NCI-H1694 (cell line): ENCODE measurements at regions not wholly inside any gene's neighbourhood (a gene's known extent, or its start where the extent isn't known, plus 50 kb on each side); places are given as distances from the start of the nearest gene placed in this dataset.

Experiments used
- DNase-seq: peaks from one replicate; lab custom pipeline; 2025; lab: John Stamatoyannopoulos, UW

GRCh38 chr7:72524037-72524436, 111.9 kb upstream of the CALN1 start:
- no peak for DNase-seq

GRCh38 chr7:72504061-72504706, 92.0 kb upstream of the CALN1 start:
- no peak for DNase-seq

GRCh38 chr7:72503644-72504043, 91.5 kb upstream of the CALN1 start:
- DNase-seq = no peak

DNA sequence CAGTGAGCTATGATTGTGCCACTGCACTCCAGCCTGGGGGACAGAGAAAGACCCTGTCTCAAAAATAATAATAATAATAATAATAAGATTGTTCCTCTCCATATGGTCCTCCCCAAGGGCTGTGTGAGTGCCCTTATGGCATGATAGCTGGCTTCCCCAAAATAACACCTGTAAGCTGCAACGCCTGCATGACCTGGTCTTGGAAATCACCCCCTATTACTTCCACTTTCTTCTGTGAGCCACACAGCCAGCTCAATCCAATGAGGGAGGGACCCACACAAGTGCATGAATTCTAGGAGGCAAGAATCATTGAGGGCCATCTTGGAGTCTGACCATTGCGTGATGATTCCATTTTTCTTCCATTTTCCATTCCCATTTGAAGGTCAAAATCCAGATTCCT, 82.7 kb upstream of the CALN1 start:
- no peak for DNase-seq

DNA sequence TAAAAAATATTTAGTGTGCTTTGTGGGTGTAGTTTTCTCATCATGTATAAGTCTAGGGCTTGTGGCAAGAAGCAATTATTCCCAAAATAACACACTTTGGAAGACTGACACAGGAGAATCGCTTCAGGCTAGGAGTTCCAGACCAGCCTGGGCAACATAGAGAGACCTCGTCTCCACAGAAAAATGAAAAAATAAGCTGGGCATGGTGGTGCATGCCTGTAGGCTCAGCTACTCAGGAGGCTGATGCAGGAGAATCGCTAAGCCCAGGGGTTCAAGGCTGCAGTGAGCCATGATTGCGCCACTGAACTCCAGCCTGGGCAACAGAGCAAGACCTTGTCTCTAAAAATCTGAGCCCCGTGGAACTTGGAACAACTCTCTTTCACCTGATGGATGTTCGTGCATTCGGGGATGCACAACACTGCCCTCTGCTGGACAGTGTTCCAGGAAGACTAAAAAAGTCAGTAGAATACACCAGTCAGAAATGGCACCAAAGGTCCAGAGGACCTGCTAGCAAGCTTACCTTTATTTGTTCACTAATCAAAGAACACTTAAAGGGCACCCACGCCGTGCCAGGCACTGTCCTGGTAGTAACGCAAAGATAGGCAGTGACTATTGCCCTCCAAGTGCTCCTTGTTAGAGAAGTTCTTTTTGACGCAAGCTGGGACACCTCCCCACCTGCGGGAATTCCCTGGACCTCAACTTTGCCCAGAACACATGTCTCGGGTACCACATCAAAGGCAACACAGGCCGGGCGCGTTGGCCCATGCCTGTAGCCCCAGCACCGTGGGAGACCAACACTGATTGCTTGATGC, 81.9 kb upstream of the CALN1 start:
- DNase-seq = peak; percentile 39

DNA sequence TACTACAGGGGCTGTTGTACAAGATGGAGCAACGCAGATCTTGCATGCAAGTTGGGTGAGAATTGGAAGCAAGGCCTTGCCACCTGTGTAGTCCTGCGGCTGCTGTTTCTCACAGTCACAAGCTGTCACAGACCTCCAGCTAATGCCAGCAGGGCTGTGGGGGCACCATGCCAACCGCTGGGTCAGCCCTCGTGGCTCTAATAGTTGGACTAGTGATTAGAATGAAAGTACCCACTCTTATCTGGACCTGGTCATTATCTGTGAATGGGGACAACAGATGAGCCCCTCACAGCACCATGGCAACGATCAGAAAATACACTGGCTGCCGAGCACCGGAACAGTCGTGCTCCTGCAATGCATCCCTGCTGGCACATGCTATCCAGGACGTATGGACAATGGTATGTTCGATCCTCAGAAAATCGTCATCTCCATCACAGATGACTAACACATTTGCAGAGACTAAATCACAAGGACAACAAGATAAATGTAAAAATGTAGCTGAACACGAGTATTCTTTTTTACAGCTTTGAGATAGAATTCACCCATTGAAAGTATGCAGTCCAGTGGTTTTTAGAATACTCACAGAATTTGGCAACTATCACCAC, 80.4 kb upstream of the CALN1 start:
- DNase-seq = no peak

DNA sequence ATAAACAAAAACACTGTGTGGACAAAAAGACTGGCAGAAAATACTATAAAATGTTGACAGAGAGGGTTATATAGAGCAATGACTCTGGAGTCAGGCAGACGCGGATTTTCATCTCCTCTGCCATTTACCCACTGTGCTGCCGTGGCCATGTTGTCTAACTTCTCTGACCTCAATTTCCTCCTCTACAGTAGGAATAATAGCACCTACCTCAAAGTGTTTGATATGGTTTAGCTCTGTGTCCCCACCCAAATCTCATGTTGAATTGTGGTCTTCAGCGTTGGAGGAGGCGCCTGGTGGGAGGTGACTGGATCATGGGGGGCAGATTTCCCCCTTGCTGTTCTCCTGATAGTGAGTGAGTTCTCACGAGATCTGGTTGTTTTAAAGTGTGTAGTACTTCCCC, 78.2 kb upstream of the CALN1 start:
- no peak for DNase-seq

DNA sequence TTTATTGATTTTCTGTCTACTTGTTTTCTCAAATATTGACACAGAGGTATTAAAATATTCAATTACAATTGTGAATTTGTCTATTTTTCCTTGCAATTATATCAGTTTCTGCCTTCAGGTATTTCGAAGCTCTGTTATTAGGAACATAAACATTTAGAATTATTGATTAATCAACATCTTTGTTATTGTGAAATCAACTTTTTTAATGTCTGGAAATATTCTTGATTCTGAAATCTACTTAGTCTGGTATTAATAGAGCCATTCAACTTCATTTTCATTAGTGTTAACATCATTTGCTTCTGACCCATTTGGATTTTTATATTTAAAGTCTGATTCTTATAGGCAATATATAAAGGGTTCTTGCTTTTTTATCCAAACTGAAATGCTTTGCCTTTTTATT, 69.8 kb upstream of the CALN1 start:
- no peak for DNase-seq

DNA sequence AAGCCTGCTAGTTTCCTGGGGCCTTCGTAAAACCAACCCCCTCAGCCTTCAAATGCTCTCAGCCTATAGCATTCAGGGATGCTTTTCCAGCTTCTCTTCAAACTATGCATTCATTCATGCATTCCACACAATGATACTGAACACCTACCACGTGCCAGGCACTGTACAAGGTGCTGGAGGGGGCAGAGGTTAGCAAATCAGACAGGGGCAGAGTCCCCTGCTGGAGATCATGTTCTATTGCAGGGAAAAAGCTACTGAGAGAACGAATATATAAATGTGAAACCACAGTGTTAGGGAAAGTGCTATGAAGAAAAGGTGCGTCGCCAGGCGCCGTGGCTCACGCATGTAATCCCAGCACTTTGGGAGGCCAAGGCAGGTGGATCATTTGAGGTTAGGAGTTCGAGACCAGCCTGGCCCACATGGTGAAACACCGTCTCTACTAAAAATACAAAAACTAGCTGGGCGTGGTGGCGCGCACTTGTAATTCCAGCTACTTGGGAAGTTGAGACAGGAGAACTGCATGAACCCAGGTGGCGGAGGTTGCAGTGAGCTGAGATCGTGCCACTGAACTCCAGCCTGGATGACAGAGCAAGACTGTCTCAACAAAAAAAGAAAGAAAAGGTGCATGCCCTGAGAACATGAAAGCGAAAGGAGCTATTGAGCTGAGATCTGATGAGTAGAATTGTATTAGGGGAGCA, 64.6 kb upstream of the CALN1 start:
- DNase-seq = no peak

GRCh38 chr7:72467237-72467636, 55.1 kb upstream of the CALN1 start:
- no peak for DNase-seq

DNA sequence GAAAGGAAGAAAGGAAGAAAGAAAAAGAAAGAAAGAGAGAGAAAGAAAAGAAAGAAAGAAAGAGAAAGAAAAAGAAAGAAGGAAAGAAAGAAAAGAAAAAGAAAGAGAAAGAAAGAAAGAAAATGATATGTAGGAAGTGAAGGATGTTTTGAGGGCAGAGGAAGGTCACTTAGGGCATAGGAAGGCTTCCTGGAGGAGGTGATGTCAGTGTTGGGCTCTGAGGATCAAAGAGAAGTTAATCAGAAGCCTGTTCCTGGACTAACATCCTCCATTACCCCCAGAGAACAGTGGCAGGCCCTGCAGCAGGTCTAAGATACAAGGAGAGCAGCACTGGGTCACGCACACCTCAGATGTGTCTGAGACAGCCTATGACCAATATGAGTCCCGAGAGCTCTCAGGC, 54.7 kb upstream of the CALN1 start:
- no peak for DNase-seq

- no peak for DNase-seq
These were observed 53.4 kb upstream of the CALN1 start for GRCh38 chr7:72465521-72465920.

DNA sequence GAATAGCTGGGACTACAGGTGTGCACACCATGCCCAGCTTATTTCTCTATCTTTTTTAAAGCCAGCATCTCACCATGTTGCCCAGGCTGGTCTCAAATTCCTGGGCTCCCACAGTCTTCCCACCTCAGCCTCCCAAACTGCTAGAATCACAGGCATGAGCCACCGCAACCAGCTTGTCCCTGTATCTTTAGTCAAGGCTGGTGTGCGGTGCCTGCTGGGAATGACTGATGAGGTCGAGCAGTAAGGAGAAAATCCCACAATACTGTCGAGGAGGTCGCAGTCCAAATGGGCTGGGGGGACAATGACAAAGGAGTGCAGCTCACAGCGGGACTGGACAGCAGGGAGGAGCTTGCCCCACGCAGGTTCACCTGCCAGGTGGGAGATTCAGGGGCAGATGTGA, 50.2 kb upstream of the CALN1 start:
- DNase-seq = no peak
